WTC11 (cell line): ENCODE measurements at regions not wholly inside any gene's neighbourhood (a gene's known extent, or its start where the extent isn't known, plus 50 kb on each side); places are given as distances from the start of the nearest gene placed in this dataset.

Source experiments
- ATAC-seq: fragments of 200-7000 bp; cut with Tn5 transposase; 2 replicates; pipeline ENCODE4 v1.10.0; 2021; ENCODE audit warnings: mild to moderate bottlenecking, moderate library complexity
- CTCF ChIA-PET: fragments of 300-600 bp; sonication (Branson Sonifier 250); formaldehyde crosslinking; loops from one replicate; lab custom pipeline; 2021; ENCODE audit warnings: antibody characterized with exemption; lab: Charles Lee
- POLR2A ChIA-PET: fragments of 350-600 bp; sonication (Branson Sonifier 250); formaldehyde crosslinking; loops from one replicate; lab custom pipeline; 2021; ENCODE audit warnings: antibody characterized with exemption; lab: Charles Lee
- DNase-seq: peaks from one replicate; pipeline ENCODE4 v3.0.0; 2021; ENCODE audit warnings: low spot score
- H3K27ac Mint-ChIP-seq: 2 replicates; pipeline ENCODE4 v1.8.0; 2021; ENCODE audit warnings: mixed read lengths
- H3K27me3 Mint-ChIP-seq: 2 replicates; pipeline ENCODE4 v1.8.0; 2021; ENCODE audit warnings: low read depth, mild to moderate bottlenecking, moderate library complexity, mixed read lengths
- H3K36me3 Mint-ChIP-seq: 2 replicates; pipeline ENCODE4 v1.8.0; 2021; ENCODE audit warnings: mixed read lengths
- H3K4me1 Mint-ChIP-seq: 2 replicates; pipeline ENCODE4 v1.8.0; 2022; ENCODE audit warnings: mixed read lengths
- H3K4me3 Mint-ChIP-seq: 2 replicates; pipeline ENCODE4 v1.8.0; 2021; ENCODE audit warnings: mild to moderate bottlenecking, moderate library complexity, mixed read lengths
- H3K9me3 Mint-ChIP-seq: 2 replicates; pipeline ENCODE4 v1.8.0; 2021; ENCODE audit warnings: mixed read lengths
- CBFB ChIP-seq: sonication (generic); formaldehyde crosslinking; IDR thresholded peaks from 2 replicates; pipeline ENCODE4 v1.8.1; 2022; ENCODE audit warnings: mild to moderate bottlenecking, low read depth, missing genetic modification reagents
- ETV6 ChIP-seq: sonication (generic); formaldehyde crosslinking; IDR thresholded peaks from 2 replicates; pipeline ENCODE4 v1.8.1; 2022; ENCODE audit warnings: mild to moderate bottlenecking, missing genetic modification reagents
- GTF2I ChIP-seq: fragments of 250-450 bp; sonication (Bioruptor Pico); conservative IDR thresholded peaks from 2 replicates; pipeline ENCODE4 v1.4.0; 2021; ENCODE audit warnings: mild to moderate bottlenecking
- JUN ChIP-seq: sonication (generic); formaldehyde crosslinking; IDR thresholded peaks from 2 replicates; pipeline ENCODE4 v1.8.0; 2023; ENCODE audit warnings: mild to moderate bottlenecking, missing genetic modification reagents
- NFATC4 ChIP-seq: fragments of 250-450 bp; sonication (Bioruptor Pico); IDR thresholded peaks from 2 replicates; pipeline ENCODE4 v1.9.0; 2021; ENCODE audit warnings: mild to moderate bottlenecking
- RELA ChIP-seq: sonication (generic); formaldehyde crosslinking; IDR thresholded peaks from 2 replicates; pipeline ENCODE4 v1.8.1; 2022; ENCODE audit warnings: missing genetic modification reagents, mild to moderate bottlenecking, borderline replicate concordance
- SOX15 ChIP-seq: fragments of 250-450 bp; sonication (Bioruptor Pico); IDR thresholded peaks from 2 replicates; pipeline ENCODE4 v1.9.0; 2021; ENCODE audit warnings: mild to moderate bottlenecking
- TEAD4 ChIP-seq: sonication (generic); formaldehyde crosslinking; IDR thresholded peaks from 2 replicates; pipeline ENCODE4 v1.8.0; 2022; ENCODE audit warnings: mild to moderate bottlenecking, missing genetic modification reagents
- TP53 ChIP-seq: sonication (generic); formaldehyde crosslinking; IDR thresholded peaks from 2 replicates; pipeline ENCODE4 v1.8.1; 2023; ENCODE audit warnings: mild to moderate bottlenecking, missing genetic modification reagents
- ZBTB21 ChIP-seq: sonication (generic); formaldehyde crosslinking; IDR thresholded peaks from 2 replicates; pipeline ENCODE4 v1.8.1; 2023; ENCODE audit warnings: mild to moderate bottlenecking, missing genetic modification reagents, borderline replicate concordance
- ZNF416 ChIP-seq: fragments of 250-450 bp; sonication (Bioruptor Pico); IDR thresholded peaks from 2 replicates; pipeline ENCODE4 v1.9.0; 2021; ENCODE audit warnings: mild to moderate bottlenecking, inconsistent platforms
- TF ChIP-seq, protein P1 (sequence below): sonication (generic); formaldehyde crosslinking; IDR thresholded peaks from 2 replicates; pipeline ENCODE4 v1.8.1; 2023; ENCODE audit warnings: mild to moderate bottlenecking, missing genetic modification reagents, moderate library complexity
- TF ChIP-seq, protein P2 (sequence below): sonication (generic); formaldehyde crosslinking; IDR thresholded peaks from 2 replicates; pipeline ENCODE4 v1.8.0; 2022; ENCODE audit warnings: mild to moderate bottlenecking, missing genetic modification reagents
- TF ChIP-seq, protein P3 (sequence below): sonication (generic); formaldehyde crosslinking; IDR thresholded peaks from 2 replicates; pipeline ENCODE4 v1.8.0; 2022; ENCODE audit warnings: mild to moderate bottlenecking, missing genetic modification reagents
- TF ChIP-seq, protein P4 (sequence below): sonication (generic); formaldehyde crosslinking; IDR thresholded peaks from 2 replicates; pipeline ENCODE4 v1.8.0; 2022; ENCODE audit warnings: missing genetic modification reagents
- TF ChIP-seq, protein P5 (sequence below): sonication (generic); formaldehyde crosslinking; IDR thresholded peaks from 2 replicates; pipeline ENCODE4 v1.8.0; 2022; ENCODE audit warnings: mild to moderate bottlenecking, missing genetic modification reagents

DNA sequence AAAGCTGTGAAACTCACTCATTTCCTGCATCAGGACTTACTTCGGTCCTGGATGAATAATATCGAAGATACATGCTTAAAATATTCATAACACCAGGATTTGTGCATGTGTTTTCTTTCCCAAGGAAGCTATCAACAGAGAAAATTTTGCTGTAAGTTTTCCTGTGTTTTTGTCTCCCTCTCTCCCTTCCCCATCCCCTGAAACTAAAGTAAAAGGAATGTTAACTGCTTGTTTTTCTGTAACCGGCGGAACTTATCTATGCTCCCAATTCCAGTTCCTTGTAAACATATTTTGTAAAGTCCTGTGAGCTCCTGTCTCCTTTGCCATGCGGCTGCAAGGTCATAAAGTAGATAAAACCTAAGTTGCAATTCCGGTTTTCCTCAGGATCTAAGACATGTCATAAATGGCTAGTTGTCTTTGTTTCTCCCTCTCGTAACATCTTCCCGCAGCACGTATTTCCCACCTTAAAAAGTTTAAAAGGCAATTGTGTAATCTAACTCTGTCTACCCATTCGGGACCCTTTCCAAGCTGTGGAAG, 79.0 kb upstream of the POM121L12 start:
- no peaks in the 10 kb centered on the region for H3K9me3 Mint-ChIP-seq
- H3K4me1 Mint-ChIP-seq: peaks cover 41% of the 10 kb centered on the region
- H3K27me3 Mint-ChIP-seq: no peaks in the 10 kb centered on the region
- H3K4me3 Mint-ChIP-seq: peak overlapping the region; percentile 13; the same call in 1 of the 2 replicates
- no peaks in the 10 kb centered on the region for H3K36me3 Mint-ChIP-seq
- POLR2A ChIA-PET: no interaction called here
- TF ChIP-seq ZNF416 (CRISPR knock-in tag): no peak
- TF ChIP-seq TP53 (CRISPR knock-in tag): no peak
- TF ChIP-seq, all 79 proteins: peak for 0
- H3K27ac Mint-ChIP-seq: peak overlapping the region; percentile 67
- CTCF ChIA-PET: no interaction called here
- DNase-seq (no peak), ATAC-seq (no peak)

DNA sequence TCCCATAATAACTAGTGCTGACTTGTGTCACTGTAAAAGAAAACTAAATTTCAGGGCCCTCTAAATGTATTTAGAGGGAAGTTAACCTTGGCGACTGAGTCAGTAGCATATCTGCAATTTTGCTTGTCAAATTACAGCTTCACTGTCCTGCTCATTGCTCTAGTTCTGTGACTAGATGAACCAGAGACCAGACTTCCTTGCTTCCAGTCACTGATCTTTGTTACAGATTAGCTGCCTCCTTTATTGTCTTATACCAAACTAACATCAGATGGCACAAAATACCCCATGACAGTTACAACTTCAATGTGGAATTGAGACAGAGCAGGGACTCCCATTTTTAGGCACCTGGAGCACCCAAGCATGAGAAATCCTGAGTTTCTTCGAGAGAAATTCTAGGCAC, 79.9 kb upstream of the POM121L12 start:
- POLR2A ChIA-PET: no interaction called here
- Mint-ChIP-seq H3K27me3 (no peaks in the 10 kb centered on the region), H3K4me1 (peaks cover 41% of the 10 kb centered on the region), H3K9me3 (no peaks in the 10 kb centered on the region), H3K36me3 (no peaks in the 10 kb centered on the region), H3K4me3 (no peak overlapping the region), H3K27ac (no peak overlapping the region)
- TF ChIP-seq GTF2I (CRISPR knock-in tag) (no peak), TEAD4 (CRISPR knock-in tag) (no peak), SOX15 (CRISPR knock-in tag) (no peak), NFATC4 (CRISPR knock-in tag) (no peak), JUN (CRISPR knock-in tag) (no peak), RELA (CRISPR knock-in tag) (no peak)
- TF ChIP-seq, protein P1, sequence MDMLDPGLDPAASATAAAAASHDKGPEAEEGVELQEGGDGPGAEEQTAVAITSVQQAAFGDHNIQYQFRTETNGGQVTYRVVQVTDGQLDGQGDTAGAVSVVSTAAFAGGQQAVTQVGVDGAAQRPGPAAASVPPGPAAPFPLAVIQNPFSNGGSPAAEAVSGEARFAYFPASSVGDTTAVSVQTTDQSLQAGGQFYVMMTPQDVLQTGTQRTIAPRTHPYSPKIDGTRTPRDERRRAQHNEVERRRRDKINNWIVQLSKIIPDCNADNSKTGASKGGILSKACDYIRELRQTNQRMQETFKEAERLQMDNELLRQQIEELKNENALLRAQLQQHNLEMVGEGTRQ: no peak
- TF ChIP-seq, protein P2, sequence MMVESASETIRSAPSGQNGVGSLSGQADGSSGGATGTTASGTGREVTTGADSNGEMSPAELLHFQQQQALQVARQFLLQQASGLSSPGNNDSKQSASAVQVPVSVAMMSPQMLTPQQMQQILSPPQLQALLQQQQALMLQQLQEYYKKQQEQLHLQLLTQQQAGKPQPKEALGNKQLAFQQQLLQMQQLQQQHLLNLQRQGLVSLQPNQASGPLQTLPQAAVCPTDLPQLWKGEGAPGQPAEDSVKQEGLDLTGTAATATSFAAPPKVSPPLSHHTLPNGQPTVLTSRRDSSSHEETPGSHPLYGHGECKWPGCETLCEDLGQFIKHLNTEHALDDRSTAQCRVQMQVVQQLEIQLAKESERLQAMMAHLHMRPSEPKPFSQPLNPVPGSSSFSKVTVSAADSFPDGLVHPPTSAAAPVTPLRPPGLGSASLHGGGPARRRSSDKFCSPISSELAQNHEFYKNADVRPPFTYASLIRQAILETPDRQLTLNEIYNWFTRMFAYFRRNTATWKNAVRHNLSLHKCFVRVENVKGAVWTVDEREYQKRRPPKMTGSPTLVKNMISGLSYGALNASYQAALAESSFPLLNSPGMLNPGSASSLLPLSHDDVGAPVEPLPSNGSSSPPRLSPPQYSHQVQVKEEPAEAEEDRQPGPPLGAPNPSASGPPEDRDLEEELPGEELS (CRISPR knock-in tag): no peak
- TF ChIP-seq, protein P3, sequence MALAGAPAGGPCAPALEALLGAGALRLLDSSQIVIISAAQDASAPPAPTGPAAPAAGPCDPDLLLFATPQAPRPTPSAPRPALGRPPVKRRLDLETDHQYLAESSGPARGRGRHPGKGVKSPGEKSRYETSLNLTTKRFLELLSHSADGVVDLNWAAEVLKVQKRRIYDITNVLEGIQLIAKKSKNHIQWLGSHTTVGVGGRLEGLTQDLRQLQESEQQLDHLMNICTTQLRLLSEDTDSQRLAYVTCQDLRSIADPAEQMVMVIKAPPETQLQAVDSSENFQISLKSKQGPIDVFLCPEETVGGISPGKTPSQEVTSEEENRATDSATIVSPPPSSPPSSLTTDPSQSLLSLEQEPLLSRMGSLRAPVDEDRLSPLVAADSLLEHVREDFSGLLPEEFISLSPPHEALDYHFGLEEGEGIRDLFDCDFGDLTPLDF (CRISPR knock-in tag): no peak
- TF ChIP-seq, protein P4, sequence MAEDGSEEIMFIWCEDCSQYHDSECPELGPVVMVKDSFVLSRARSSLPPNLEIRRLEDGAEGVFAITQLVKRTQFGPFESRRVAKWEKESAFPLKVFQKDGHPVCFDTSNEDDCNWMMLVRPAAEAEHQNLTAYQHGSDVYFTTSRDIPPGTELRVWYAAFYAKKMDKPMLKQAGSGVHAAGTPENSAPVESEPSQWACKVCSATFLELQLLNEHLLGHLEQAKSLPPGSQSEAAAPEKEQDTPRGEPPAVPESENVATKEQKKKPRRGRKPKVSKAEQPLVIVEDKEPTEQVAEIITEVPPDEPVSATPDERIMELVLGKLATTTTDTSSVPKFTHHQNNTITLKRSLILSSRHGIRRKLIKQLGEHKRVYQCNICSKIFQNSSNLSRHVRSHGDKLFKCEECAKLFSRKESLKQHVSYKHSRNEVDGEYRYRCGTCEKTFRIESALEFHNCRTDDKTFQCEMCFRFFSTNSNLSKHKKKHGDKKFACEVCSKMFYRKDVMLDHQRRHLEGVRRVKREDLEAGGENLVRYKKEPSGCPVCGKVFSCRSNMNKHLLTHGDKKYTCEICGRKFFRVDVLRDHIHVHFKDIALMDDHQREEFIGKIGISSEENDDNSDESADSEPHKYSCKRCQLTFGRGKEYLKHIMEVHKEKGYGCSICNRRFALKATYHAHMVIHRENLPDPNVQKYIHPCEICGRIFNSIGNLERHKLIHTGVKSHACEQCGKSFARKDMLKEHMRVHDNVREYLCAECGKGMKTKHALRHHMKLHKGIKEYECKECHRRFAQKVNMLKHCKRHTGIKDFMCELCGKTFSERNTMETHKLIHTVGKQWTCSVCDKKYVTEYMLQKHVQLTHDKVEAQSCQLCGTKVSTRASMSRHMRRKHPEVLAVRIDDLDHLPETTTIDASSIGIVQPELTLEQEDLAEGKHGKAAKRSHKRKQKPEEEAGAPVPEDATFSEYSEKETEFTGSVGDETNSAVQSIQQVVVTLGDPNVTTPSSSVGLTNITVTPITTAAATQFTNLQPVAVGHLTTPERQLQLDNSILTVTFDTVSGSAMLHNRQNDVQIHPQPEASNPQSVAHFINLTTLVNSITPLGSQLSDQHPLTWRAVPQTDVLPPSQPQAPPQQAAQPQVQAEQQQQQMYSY (CRISPR knock-in tag): no peak
- CTCF ChIA-PET: no interaction called here
- DNase-seq: no peak
- no peak for ATAC-seq

DNA sequence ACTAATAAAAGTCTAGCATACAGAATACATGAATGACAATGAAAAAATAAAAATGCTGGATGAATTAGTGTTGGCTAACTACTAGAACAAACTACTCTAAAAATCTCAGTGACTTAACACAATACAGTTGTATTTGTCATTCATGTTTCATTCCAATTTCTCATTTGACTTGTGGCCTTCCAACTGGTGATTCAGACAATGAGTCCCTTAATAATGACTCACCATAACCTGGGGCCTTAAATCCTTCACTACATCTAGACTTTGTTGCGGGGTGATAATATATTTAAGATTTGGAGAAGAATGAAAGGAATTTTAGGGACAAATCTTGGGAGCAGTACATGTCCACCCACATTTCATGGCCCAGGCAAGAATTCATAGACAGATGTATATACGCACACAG, 90.5 kb upstream of the POM121L12 start:
- TF ChIP-seq CBFB (CRISPR knock-in tag) (no peak), ETV6 (CRISPR knock-in tag) (no peak), ZBTB21 (CRISPR knock-in tag) (no peak)
- TF ChIP-seq, protein P5, sequence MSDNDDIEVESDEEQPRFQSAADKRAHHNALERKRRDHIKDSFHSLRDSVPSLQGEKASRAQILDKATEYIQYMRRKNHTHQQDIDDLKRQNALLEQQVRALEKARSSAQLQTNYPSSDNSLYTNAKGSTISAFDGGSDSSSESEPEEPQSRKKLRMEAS (CRISPR knock-in tag): no peak
- ATAC-seq: no peak
- Mint-ChIP-seq H3K9me3 (peaks cover 14% of the 10 kb centered on the region), H3K27ac (no peak overlapping the region), H3K36me3 (no peaks in the 10 kb centered on the region; the same call in 1 of the 2 replicates), H3K27me3 (no peaks in the 10 kb centered on the region), H3K4me3 (no peak overlapping the region), H3K4me1 (peaks cover 17% of the 10 kb centered on the region)
- ChIA-PET CTCF (no interaction called here), POLR2A (no interaction called here)
- DNase-seq: no peak
